Fibroblast of lung (primary cell): ENCODE measurements at regions not wholly inside any gene's neighbourhood (a gene's known extent, or its start where the extent isn't known, plus 50 kb on each side); places are given as distances from the start of the nearest gene placed in this dataset.

Source experiments
- CTCF ChIP-seq, 2 donors: IDR thresholded peaks in 1 of 2; conservative IDR thresholded peaks in 1 of 2; 1 replicate in 1 of 2; 2 replicates in 1 of 2; pipeline ENCODE4 v1.5.1; 2011 to 2012; ENCODE audit warnings: low read length in 2 of 2, control low read depth in 1 of 2, inconsistent platforms in 1 of 2, low read depth in 1 of 2, mild to moderate bottlenecking in 1 of 2
- EZH2 ChIP-seq: IDR thresholded peaks from 2 replicates; pipeline ENCODE4 v1.5.1; 2012; ENCODE audit warnings: low read length, control low read depth, mild to moderate bottlenecking; ENCODE audit errors: missing control alignments

GRCh38 chr20:47427067-47427466, 70.6 kb upstream of the ZMYND8 start:
- TF ChIP-seq CTCF (conservative IDR thresholded peaks at IDR 0.05 in 1 of 2, IDR thresholded peaks at IDR 0.05 in 1 of 2; ENCODE audit: low read depth in 1 of 2, low read length in 2 of 2) (no peak), EZH2 (no peak)
